ENCODE measurements at regions not wholly inside any gene's neighbourhood (a gene's known extent, or its start where the extent isn't known, plus 50 kb on each side); places are given as distances from the start of the nearest gene placed in this dataset.
"Not testable (repeated sequence)": the region's sequence is repeated elsewhere in the genome, so short reads cannot be mapped to it uniquely, and the experiment has no call there.

GRCh38 chr4:177494791-177495190 lies 52.6 kb upstream of the AGA start:
- DNase-seq (ENCODE audit: extremely low read depth in 1 of 2, low read depth in 1 of 2): no peak

- not testable (repeated sequence) for DNase-seq (ENCODE audit: extremely low read depth in 1 of 2, low read depth in 1 of 2)
These were observed 53.4 kb upstream of the AGA start for GRCh38 chr4:177495626-177496025.

GRCh38 chr4:177499537-177499936 lies 57.3 kb upstream of the AGA start:
- no peak for DNase-seq (ENCODE audit: extremely low read depth in 1 of 2, low read depth in 1 of 2)

GRCh38 chr4:177505171-177505615 lies 63.0 kb upstream of the AGA start:
- DNase-seq (ENCODE audit: extremely low read depth in 1 of 2, low read depth in 1 of 2): no peak

GRCh38 chr4:177508662-177509061 lies 66.4 kb upstream of the AGA start:
- DNase-seq (ENCODE audit: extremely low read depth in 1 of 2, low read depth in 1 of 2): no peak

GRCh38 chr4:177509226-177509745 lies 67.0 kb upstream of the AGA start:
- no peak for DNase-seq (ENCODE audit: extremely low read depth in 1 of 2, low read depth in 1 of 2)

- DNase-seq (ENCODE audit: extremely low read depth in 1 of 2, low read depth in 1 of 2): no peak
These were observed 69.4 kb upstream of the AGA start for GRCh38 chr4:177511611-177512010.

GRCh38 chr4:177512646-177513045 lies 70.4 kb upstream of the AGA start:
- no peak for DNase-seq (ENCODE audit: extremely low read depth in 1 of 2, low read depth in 1 of 2)

- DNase-seq (ENCODE audit: extremely low read depth in 1 of 2, low read depth in 1 of 2): no peak
These were observed 75.6 kb upstream of the AGA start for GRCh38 chr4:177517862-177518261.

GRCh38 chr4:177519481-177520260 lies 77.4 kb upstream of the AGA start:
- DNase-seq (ENCODE audit: extremely low read depth in 1 of 2, low read depth in 1 of 2): no peak

- DNase-seq (ENCODE audit: extremely low read depth in 1 of 2, low read depth in 1 of 2): no peak
These were observed 86.4 kb upstream of the AGA start for GRCh38 chr4:177528620-177529019.

GRCh38 chr4:177530561-177530960 lies 88.3 kb upstream of the AGA start:
- no peak for DNase-seq (ENCODE audit: extremely low read depth in 1 of 2, low read depth in 1 of 2)

- no peak for DNase-seq (ENCODE audit: extremely low read depth in 1 of 2, low read depth in 1 of 2)
These were observed 90.1 kb upstream of the AGA start for GRCh38 chr4:177532358-177532757.

- not testable (repeated sequence) for DNase-seq (ENCODE audit: extremely low read depth in 1 of 2, low read depth in 1 of 2)
These were observed 92.6 kb upstream of the AGA start for GRCh38 chr4:177534841-177535240.

- DNase-seq (ENCODE audit: extremely low read depth in 1 of 2, low read depth in 1 of 2): no peak
These were observed 104.5 kb upstream of the AGA start for GRCh38 chr4:177546745-177547144.

- DNase-seq (ENCODE audit: extremely low read depth in 1 of 2, low read depth in 1 of 2): no peak
These were observed 105.7 kb upstream of the AGA start for GRCh38 chr4:177547985-177548384.

- DNase-seq (ENCODE audit: extremely low read depth in 1 of 2, low read depth in 1 of 2): no peak
These were observed 112.9 kb upstream of the AGA start for GRCh38 chr4:177555007-177555574.

- no peak for DNase-seq (ENCODE audit: extremely low read depth in 1 of 2, low read depth in 1 of 2)
These were observed 115.2 kb upstream of the AGA start for GRCh38 chr4:177557416-177557815.

GRCh38 chr4:177558995-177559394 lies 116.8 kb upstream of the AGA start:
- DNase-seq (ENCODE audit: extremely low read depth in 1 of 2, low read depth in 1 of 2): no peak

GRCh38 chr4:177562163-177562562 lies 119.9 kb upstream of the AGA start:
- no peak for DNase-seq (ENCODE audit: extremely low read depth in 1 of 2, low read depth in 1 of 2)

GRCh38 chr4:177562859-177563258 lies 120.6 kb upstream of the AGA start:
- DNase-seq (ENCODE audit: extremely low read depth in 1 of 2, low read depth in 1 of 2): no peak

- no peak for DNase-seq (ENCODE audit: extremely low read depth in 1 of 2, low read depth in 1 of 2)
These were observed 124.5 kb upstream of the AGA start for GRCh38 chr4:177566691-177567090.
